ENCODE measurements at regions not wholly inside any gene's neighbourhood (a gene's known extent, or its start where the extent isn't known, plus 50 kb on each side); places are given as distances from the start of the nearest gene placed in this dataset.

DNA sequence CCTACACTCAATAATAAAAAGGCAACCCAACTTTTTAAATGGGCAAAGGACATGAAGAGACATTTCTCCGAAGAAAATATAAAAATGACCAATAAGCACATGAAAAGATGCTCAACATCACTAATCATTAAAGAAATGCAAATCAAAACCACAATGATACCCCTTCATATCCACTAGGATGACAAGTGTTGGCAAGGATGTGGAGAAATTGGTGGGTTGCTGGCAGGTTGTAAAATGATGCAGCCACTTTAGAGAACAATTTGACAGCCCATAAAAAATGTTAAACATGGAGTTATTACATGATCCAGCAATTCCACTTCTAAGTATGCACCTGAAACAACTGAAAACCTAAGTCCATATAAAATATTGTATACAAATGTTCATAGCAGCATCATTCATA is 73.2 kb upstream of the LMO2 start:
- peak overlapping the region; percentile 45 for H3K27ac ChIP-seq (ENCODE audit: low read length)
- TF ChIP-seq MXI1 (conservative IDR thresholded peaks at IDR 0.05; ENCODE audit: poor library complexity, severe bottlenecking): no peak
- peak; percentile 87 for TF ChIP-seq EP300 (conservative IDR thresholded peaks at IDR 0.05; ENCODE audit: poor library complexity, severe bottlenecking)
- no peak for TF ChIP-seq EZH2 (IDR thresholded peaks at IDR 0.05; ENCODE audit: borderline replicate concordance, insufficient read depth, low read length, poor library complexity, severe bottlenecking)
- peak; percentile 55 for TF ChIP-seq POLR2AphosphoS5 (IDR thresholded peaks at IDR 0.05)
- no peaks in the 10 kb centered on the region for H3K79me2 ChIP-seq (replicated peaks; ENCODE audit: insufficient read depth, low read length)
- H3K27me3 ChIP-seq (ENCODE audit: insufficient read depth, low read depth, low read length): no peaks in the 10 kb centered on the region
- H3K4me2 ChIP-seq (ENCODE audit: low read length): no peak overlapping the region
- H3K9me2 ChIP-seq (ENCODE audit: insufficient read depth, low read length): no peaks in the 10 kb centered on the region
- H2AFZ ChIP-seq (ENCODE audit: low read depth, low read length): no peak overlapping the region
- H3K36me3 ChIP-seq (ENCODE audit: insufficient read depth, low read length): no peaks in the 10 kb centered on the region
- H3F3A ChIP-seq (ENCODE audit: insufficient read depth, low read length, poor library complexity, severe bottlenecking): no peaks in the 10 kb centered on the region
- H3K9me3 ChIP-seq (ENCODE audit: low read length): no peaks in the 10 kb centered on the region
- no peak overlapping the region for H3K9ac ChIP-seq (ENCODE audit: low read length)
- no peaks in the 10 kb centered on the region for H4K20me1 ChIP-seq (ENCODE audit: insufficient read depth)
- no peak overlapping the region for H3K4me3 ChIP-seq (ENCODE audit: low read length)

DNA sequence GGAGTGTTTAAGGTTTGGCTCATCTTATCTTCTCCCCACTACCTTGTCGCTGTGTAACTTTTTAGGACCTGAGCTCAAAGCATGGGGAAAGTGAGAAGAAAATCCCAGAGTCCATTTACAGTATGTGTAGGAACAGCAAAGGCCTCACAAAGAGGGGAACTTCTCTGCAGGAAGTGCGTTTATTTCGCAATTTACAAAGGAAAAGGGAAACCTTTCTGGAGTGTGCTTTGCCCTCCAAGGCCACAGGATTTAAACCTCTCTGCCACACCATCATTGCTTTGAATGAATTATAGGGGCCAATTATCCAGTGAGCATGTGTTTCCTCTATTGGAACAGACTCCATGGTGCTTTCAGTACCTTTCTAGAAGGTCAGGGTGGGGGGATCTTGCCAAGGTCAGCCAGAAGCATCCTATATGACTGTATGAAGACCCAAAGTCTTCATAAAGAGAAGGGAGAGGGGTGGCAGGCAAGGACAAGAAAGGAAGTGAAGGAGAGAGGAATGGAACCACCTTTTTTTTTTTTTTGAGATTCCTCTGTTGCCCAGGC is 68.1 kb upstream of the LMO2 start:
- no peak overlapping the region for H3K9ac ChIP-seq (ENCODE audit: low read length)
- no peak overlapping the region for H3K27ac ChIP-seq (ENCODE audit: low read length)
- H3K4me2 ChIP-seq (ENCODE audit: low read length): no peak overlapping the region
- no peaks in the 10 kb centered on the region for H3K9me3 ChIP-seq (ENCODE audit: low read length)
- no peak overlapping the region for H3K4me3 ChIP-seq (ENCODE audit: low read length)
- no peaks in the 10 kb centered on the region for H4K20me1 ChIP-seq (ENCODE audit: insufficient read depth)
- no peaks in the 10 kb centered on the region for H3K27me3 ChIP-seq (ENCODE audit: insufficient read depth, low read depth, low read length)
- no peaks in the 10 kb centered on the region for H3K79me2 ChIP-seq (replicated peaks; ENCODE audit: insufficient read depth, low read length)
- no peaks in the 10 kb centered on the region for H3K9me2 ChIP-seq (ENCODE audit: insufficient read depth, low read length)
- no peaks in the 10 kb centered on the region for H3K36me3 ChIP-seq (ENCODE audit: insufficient read depth, low read length)
- TF ChIP-seq, protein P1, sequence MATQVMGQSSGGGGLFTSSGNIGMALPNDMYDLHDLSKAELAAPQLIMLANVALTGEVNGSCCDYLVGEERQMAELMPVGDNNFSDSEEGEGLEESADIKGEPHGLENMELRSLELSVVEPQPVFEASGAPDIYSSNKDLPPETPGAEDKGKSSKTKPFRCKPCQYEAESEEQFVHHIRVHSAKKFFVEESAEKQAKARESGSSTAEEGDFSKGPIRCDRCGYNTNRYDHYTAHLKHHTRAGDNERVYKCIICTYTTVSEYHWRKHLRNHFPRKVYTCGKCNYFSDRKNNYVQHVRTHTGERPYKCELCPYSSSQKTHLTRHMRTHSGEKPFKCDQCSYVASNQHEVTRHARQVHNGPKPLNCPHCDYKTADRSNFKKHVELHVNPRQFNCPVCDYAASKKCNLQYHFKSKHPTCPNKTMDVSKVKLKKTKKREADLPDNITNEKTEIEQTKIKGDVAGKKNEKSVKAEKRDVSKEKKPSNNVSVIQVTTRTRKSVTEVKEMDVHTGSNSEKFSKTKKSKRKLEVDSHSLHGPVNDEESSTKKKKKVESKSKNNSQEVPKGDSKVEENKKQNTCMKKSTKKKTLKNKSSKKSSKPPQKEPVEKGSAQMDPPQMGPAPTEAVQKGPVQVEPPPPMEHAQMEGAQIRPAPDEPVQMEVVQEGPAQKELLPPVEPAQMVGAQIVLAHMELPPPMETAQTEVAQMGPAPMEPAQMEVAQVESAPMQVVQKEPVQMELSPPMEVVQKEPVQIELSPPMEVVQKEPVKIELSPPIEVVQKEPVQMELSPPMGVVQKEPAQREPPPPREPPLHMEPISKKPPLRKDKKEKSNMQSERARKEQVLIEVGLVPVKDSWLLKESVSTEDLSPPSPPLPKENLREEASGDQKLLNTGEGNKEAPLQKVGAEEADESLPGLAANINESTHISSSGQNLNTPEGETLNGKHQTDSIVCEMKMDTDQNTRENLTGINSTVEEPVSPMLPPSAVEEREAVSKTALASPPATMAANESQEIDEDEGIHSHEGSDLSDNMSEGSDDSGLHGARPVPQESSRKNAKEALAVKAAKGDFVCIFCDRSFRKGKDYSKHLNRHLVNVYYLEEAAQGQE (IDR thresholded peaks at IDR 0.05; ENCODE audit: borderline replicate concordance): no peak
- TF ChIP-seq POLR2AphosphoS5 (IDR thresholded peaks at IDR 0.05): no peak
- TF ChIP-seq MXI1 (conservative IDR thresholded peaks at IDR 0.05; ENCODE audit: poor library complexity, severe bottlenecking): no peak
- TF ChIP-seq TAF1 (IDR thresholded peaks at IDR 0.05; ENCODE audit: low read depth): no peak
- TF ChIP-seq RAD21 (conservative IDR thresholded peaks at IDR 0.05): no peak
- no peak for TF ChIP-seq EZH2 (IDR thresholded peaks at IDR 0.05; ENCODE audit: borderline replicate concordance, insufficient read depth, low read length, poor library complexity, severe bottlenecking)
- TF ChIP-seq, protein P2, sequence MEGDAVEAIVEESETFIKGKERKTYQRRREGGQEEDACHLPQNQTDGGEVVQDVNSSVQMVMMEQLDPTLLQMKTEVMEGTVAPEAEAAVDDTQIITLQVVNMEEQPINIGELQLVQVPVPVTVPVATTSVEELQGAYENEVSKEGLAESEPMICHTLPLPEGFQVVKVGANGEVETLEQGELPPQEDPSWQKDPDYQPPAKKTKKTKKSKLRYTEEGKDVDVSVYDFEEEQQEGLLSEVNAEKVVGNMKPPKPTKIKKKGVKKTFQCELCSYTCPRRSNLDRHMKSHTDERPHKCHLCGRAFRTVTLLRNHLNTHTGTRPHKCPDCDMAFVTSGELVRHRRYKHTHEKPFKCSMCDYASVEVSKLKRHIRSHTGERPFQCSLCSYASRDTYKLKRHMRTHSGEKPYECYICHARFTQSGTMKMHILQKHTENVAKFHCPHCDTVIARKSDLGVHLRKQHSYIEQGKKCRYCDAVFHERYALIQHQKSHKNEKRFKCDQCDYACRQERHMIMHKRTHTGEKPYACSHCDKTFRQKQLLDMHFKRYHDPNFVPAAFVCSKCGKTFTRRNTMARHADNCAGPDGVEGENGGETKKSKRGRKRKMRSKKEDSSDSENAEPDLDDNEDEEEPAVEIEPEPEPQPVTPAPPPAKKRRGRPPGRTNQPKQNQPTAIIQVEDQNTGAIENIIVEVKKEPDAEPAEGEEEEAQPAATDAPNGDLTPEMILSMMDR (IDR thresholded peaks at IDR 0.05; ENCODE audit: poor library complexity, severe bottlenecking): no peak
- no peak for TF ChIP-seq SMC3 (conservative IDR thresholded peaks at IDR 0.05; ENCODE audit: poor library complexity)
- TF ChIP-seq EP300 (conservative IDR thresholded peaks at IDR 0.05; ENCODE audit: poor library complexity, severe bottlenecking): no peak
- H3F3A ChIP-seq (ENCODE audit: insufficient read depth, low read length, poor library complexity, severe bottlenecking): no peaks in the 10 kb centered on the region
- H2AFZ ChIP-seq (ENCODE audit: low read depth, low read length): no peak overlapping the region
